GM21717 (cell line): ENCODE measurements at regions not wholly inside any gene's neighbourhood (a gene's known extent, or its start where the extent isn't known, plus 50 kb on each side); places are given as distances from the start of the nearest gene placed in this dataset.
"Not testable (repeated sequence)": the region's sequence is repeated elsewhere in the genome, so short reads cannot be mapped to it uniquely, and the experiment has no call there.

Experiments used
- ATAC-seq: cut with Tn5 transposase; IDR thresholded peaks from one replicate; pipeline ENCODE4 v1.9.1; 2021; ENCODE audit warnings: mild to moderate bottlenecking, moderate library complexity; ENCODE audit not compliant: unreplicated experiment

- ATAC-seq, result no peak
These were observed 174.1 kb upstream of the RTL1 start for GRCh38 chr14:101077481-101078074.

- no peak for ATAC-seq
These were observed 174.8 kb upstream of the RTL1 start for GRCh38 chr14:101078170-101078891.

DNA sequence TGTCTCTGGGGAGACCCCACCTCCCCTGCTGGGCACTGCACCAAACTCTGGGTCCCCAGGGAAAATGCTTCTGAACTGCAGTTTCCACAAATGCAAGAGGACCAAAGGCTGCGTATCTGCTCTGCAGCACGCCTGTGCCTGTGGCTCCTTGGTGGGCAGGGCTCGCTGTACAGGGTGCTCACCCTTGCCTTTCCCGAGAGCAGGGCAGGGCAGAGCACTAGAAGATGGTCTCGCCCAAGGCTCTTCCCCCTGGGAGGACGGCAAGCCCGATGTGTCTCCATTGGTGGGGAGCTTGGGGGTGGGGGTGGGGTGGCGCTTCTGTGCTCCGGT lies 175.3 kb upstream of the RTL1 start:
- no peak for ATAC-seq

DNA sequence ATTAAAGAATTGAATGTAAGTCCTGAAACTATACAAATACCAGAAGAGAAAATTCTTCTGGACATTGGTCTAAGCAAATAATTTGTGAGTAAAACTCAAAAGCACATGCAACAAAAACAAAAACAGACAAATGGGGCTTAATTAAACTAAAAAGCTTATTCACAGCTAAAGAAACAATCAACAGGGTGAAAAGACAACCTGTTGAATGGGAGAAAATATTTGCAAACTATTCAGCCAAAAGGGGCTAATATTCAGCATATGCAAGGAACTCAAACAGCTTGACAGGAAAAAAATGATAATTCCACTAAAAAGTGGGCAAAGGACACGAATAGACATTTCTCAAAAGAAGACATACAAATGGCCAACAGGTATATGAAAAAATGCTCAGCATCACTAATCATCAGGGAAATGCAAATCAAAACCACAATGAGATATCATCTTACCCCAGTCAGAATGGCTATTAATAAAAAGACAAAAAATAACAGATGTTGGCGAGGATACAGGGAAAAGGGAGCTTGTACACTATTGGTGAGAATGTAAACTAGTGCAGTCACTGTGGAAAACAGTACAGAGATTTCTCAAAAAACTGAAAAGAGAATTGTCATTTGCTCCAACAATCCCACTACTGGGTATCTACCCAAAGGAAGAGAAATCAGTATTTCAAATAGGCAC lies 177.5 kb upstream of the RTL1 start:
- ATAC-seq, result no peak

DNA sequence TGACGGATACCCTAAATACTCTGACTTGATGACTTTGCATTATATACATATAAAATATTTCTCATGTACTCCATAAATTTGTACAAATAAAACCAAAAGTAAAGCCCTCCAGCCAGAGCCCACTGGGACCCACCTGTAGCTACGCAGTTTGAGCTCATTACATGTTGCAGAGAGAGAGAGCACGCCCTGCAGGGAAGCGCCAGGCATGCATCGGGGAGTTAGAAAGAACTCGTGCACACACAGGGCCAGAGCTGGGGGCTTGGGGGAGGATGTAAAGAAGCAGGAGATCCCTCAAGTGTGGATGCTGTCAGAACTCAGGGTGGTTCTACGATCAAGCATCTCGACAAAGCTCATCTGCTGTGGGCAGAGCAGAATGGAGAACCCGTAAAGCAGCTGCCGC lies 178.5 kb upstream of the RTL1 start:
- ATAC-seq, result no peak

GRCh38 chr14:101082436-101083384 lies 179.2 kb upstream of the RTL1 start:
- no peak for ATAC-seq

- no peak for ATAC-seq
These were observed 180.3 kb upstream of the RTL1 start for GRCh38 chr14:101083564-101084435.

GRCh38 chr14:101084436-101084826 lies 180.9 kb upstream of the RTL1 start:
- no peak for ATAC-seq

DNA sequence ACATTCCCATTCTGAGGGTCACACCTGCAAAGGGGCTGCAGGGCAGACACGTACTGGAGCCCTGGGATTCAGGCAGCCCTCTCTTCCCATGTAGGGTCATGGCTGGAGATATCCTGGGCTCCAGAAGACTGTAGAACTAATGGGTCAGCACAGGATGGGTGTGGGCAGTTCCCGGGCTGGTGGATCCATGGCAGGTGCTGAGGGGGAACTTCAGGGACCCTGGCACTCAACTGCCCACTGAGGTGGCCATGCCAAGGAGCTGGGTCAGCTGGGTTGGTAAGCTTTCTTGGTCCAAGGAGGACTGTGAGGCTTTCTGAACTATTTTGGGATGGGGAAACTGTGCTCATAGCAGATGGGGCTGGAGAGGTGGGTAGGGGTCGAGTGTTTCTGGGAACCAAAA lies 183.4 kb upstream of the RTL1 start:
- no peak for ATAC-seq

GRCh38 chr14:101087614-101088394 lies 184.3 kb upstream of the RTL1 start:
- no peak for ATAC-seq

- ATAC-seq, result no peak
These were observed 184.8 kb upstream of the RTL1 start for GRCh38 chr14:101088395-101088667.

- ATAC-seq, result no peak
These were observed 185.2 kb upstream of the RTL1 start for GRCh38 chr14:101088714-101089113.

GRCh38 chr14:101090478-101090877 lies 187.0 kb upstream of the RTL1 start:
- not testable (repeated sequence) for ATAC-seq

DNA sequence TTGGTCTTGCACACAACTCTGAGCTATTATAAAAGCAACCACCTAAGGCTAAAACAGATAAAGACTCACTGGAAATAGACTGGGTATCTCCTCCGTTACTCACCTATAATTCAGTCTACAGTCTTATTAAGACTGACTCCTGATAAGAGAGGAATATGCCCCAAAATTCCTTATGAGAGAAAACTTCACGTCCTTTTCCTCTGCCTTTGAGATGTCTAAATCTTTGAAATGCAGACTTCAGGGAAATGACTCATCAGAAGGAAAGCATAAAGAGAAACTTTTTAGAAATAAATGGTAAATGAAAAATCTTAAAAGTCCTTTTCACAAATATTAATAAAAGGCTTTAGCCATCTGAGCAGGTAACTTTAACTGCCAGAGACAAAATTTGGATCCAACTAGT lies 187.5 kb upstream of the RTL1 start:
- ATAC-seq, result no peak

- not testable (repeated sequence) for ATAC-seq
These were observed 191.4 kb upstream of the RTL1 start for GRCh38 chr14:101094916-101095315.

DNA sequence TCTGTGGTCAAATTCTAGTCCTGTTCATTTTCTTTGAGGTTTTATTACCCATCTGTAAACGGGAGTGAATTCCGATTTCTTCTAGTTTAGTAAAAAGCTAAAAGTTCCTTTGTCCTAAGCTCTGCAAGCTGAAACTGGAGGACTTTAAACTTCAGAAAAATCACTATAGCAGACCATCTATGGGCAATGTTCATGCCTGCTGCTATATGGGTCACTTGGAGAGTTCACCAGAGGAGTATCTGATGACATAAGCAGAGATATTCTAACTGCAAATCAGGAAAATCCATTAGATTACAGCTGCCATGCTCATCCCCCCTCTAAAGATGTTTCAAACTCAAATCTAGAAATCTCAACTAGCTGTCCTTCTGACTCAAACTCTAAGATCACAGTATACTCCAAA lies 193.0 kb upstream of the RTL1 start:
- ATAC-seq, result no peak

- no peak for ATAC-seq
These were observed 193.7 kb upstream of the RTL1 start for GRCh38 chr14:101097109-101097793.

DNA sequence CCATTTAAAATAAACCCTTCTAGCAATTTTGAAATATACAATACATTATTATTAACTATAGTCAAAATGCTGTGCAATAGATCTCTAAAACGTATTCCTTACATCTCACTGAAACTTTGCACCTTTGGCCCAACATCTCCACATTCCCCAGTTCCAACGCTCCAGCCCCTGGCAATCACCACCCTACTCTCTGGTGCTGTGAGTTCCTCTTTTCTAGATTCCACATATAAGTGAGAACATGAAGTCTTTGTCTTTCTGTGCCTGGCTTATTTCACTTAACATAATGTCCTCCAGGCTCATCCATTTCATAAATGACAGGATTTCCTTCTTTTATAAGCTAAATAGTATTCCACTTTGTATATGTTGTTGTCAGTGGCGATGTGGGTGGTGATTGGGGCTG lies 194.7 kb upstream of the RTL1 start:
- ATAC-seq, result no peak

DNA sequence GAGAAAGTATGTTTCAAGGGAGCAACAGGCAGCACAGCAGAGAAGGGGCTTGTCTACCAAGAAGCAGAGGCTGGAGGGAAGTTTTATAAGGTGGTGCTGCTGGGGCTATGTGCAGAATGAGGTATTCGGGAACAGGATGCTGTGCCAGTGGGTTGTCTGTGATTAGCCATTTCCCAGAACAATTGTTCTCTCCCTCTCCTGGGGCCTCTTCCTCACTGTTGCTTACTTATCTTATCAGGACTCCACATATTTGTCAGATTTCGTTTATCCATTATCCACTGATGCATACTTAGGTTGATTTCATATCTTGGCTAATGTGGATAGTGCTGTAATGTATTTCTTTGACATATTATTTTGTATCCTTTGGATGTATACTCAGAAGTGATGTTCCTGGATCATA lies 195.1 kb upstream of the RTL1 start:
- no peak for ATAC-seq
